ENCODE measurements at regions not wholly inside any gene's neighbourhood (a gene's known extent, or its start where the extent isn't known, plus 50 kb on each side); places are given as distances from the start of the nearest gene placed in this dataset.

- ChIA-PET CTCF (no interaction called here), POLR2A (no interaction called here)
- Histone ChIP-seq H3K4me3 (ENCODE audit: low read depth, low read length) (no peak overlapping the region), H3K27ac (ENCODE audit: low read depth, low read length) (no peak overlapping the region), H3K27me3 (ENCODE audit: control insufficient read depth, insufficient read depth, low read length) (no peaks in the 10 kb centered on the region), H3K9me3 (ENCODE audit: control insufficient read depth, insufficient read depth, low read length) (peaks cover 4% of the 10 kb centered on the region; the same call in 1 of the 2 replicates)
- TF ChIP-seq, protein P1, sequence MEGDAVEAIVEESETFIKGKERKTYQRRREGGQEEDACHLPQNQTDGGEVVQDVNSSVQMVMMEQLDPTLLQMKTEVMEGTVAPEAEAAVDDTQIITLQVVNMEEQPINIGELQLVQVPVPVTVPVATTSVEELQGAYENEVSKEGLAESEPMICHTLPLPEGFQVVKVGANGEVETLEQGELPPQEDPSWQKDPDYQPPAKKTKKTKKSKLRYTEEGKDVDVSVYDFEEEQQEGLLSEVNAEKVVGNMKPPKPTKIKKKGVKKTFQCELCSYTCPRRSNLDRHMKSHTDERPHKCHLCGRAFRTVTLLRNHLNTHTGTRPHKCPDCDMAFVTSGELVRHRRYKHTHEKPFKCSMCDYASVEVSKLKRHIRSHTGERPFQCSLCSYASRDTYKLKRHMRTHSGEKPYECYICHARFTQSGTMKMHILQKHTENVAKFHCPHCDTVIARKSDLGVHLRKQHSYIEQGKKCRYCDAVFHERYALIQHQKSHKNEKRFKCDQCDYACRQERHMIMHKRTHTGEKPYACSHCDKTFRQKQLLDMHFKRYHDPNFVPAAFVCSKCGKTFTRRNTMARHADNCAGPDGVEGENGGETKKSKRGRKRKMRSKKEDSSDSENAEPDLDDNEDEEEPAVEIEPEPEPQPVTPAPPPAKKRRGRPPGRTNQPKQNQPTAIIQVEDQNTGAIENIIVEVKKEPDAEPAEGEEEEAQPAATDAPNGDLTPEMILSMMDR (IDR thresholded peaks at IDR 0.05; ENCODE audit: low read depth, low read length) = no peak
- no peak for DNase-seq (ENCODE audit: low read depth, low spot score)
These were observed 412.4 kb downstream of the TXNL1 start for GRCh38 chr18:56226025-56226424.

DNA sequence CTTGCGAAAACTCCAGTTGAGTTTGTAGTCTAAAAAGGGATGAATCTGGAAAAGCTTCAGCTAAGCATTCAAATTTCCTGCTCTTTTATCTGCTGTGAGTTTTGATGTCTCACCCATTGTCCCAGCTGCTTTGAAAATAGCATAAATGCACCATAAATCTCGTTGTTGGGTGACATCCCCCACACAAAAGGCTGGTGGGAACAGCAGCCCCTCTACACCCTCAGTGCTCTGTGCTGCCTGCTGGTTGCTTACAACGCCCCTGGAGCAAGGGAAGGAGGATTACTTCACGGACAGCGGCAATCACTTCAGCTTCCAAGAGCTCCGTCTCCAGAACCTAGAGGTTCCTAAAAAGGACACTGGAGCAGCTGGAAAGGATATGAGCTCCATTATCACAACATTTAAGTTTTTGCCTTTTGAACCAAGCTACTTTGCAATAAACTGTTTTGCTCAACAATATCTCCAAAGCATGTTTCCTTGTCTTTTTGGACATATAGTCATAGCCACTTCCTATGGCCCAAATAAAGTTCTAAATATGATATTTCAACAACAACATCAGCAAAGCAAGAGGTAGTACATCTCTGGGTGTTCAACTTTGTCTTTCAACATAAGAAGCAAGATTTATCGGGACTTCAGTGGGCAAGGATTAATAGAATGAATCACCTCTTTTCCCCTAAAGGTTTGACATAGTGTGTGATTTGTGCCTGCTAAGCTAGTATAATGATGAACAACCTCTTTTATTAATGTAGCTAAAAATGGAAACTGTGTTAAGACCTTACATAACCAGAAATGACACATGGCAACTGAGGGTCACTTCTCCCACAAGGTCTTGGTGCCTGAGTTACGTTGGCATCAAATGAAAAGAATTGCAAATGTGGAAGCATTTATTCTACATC lies 413.5 kb downstream of the TXNL1 start:
- TF ChIP-seq, protein P1 (IDR thresholded peaks at IDR 0.05; ENCODE audit: low read depth, low read length) = no peak
- Histone ChIP-seq H3K27me3 (ENCODE audit: control insufficient read depth, insufficient read depth, low read length) (no peaks in the 10 kb centered on the region), H3K9me3 (ENCODE audit: control insufficient read depth, insufficient read depth, low read length) (no peaks in the 10 kb centered on the region), H3K4me3 (ENCODE audit: low read depth, low read length) (no peak overlapping the region), H3K27ac (ENCODE audit: low read depth, low read length) (no peak overlapping the region)
- CTCF ChIA-PET = no interaction called here
- POLR2A ChIA-PET = no interaction called here
- DNase-seq (ENCODE audit: low read depth, low spot score) = no peak

DNA sequence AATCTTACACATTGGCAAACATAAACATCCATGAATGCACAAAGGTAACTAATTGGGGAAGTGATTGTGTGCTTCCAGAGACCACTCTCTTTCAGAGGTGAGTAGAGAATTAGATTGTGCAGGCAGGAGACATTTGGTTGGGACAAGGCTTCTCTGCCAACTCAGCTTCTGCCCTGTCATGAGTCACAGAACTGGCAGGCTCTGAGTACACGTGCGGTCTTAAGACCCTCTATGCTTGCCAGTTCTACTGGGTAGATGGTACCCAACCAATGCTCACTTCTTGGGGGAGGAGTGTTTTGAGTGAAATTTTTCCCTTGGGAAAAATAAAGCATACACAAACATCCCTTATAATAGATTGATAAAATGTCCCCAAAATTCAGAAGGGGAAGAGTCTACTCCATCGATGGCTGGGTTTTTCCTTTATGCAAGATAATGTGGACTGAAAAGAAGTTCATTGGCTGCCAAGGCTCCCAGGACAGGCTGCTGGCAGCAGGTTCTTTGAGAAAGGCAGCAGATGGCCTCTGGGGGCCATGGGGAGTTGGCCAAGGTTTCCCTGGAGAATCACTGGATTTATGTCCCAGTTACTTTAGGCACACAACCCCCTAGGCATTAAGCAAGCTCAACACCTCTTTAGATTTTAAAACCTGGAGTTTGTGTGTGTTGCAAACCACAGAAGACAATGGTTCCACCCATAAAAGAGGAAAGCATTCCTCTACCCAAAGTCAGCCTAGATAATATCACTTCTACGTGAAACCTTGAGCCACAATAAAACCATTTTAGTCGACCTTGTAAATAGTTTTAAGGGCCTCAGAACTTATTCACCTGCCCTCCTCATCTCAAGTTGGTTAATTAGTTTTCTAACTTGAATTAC lies 417.0 kb downstream of the TXNL1 start:
- TF ChIP-seq, protein P1 (IDR thresholded peaks at IDR 0.05; ENCODE audit: low read depth, low read length) = no peak
- Histone ChIP-seq H3K4me3 (ENCODE audit: low read depth, low read length) (no peak overlapping the region), H3K27ac (ENCODE audit: low read depth, low read length) (no peak overlapping the region), H3K9me3 (ENCODE audit: control insufficient read depth, insufficient read depth, low read length) (no peaks in the 10 kb centered on the region), H3K27me3 (ENCODE audit: control insufficient read depth, insufficient read depth, low read length) (no peaks in the 10 kb centered on the region)
- ChIA-PET POLR2A (no interaction called here), CTCF (no interaction called here)
- DNase-seq (ENCODE audit: low read depth, low spot score) = no peak

DNA sequence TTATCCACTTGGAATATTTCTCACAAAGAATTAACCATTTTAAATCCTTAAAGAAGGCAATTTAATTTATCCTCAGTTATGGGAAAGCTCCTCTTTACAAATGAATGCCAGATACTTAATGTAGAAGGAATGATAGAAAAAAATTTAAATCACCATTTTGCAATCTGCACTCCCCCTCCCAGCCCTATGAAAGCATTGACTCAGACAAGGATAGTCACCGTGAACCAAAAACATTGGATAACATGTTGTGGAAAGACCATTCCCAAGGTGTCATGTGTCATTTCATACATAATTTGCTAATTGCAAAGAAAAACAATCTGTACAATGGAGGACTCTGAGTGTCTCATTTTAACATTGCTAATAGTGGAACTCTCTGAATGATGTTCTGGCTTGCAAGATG lies 421.0 kb downstream of the TXNL1 start:
- CTCF ChIA-PET = no interaction called here
- TF ChIP-seq, protein P1 (IDR thresholded peaks at IDR 0.05; ENCODE audit: low read depth, low read length) = no peak
- no peaks in the 10 kb centered on the region for H3K27me3 ChIP-seq (ENCODE audit: control insufficient read depth, insufficient read depth, low read length)
- POLR2A ChIA-PET = no interaction called here
- no peak overlapping the region for H3K27ac ChIP-seq (ENCODE audit: low read depth, low read length)
- H3K9me3 ChIP-seq (ENCODE audit: control insufficient read depth, insufficient read depth, low read length) = no peaks in the 10 kb centered on the region
- no peak overlapping the region for H3K4me3 ChIP-seq (ENCODE audit: low read depth, low read length)
- DNase-seq (ENCODE audit: low read depth, low spot score) = no peak

DNA sequence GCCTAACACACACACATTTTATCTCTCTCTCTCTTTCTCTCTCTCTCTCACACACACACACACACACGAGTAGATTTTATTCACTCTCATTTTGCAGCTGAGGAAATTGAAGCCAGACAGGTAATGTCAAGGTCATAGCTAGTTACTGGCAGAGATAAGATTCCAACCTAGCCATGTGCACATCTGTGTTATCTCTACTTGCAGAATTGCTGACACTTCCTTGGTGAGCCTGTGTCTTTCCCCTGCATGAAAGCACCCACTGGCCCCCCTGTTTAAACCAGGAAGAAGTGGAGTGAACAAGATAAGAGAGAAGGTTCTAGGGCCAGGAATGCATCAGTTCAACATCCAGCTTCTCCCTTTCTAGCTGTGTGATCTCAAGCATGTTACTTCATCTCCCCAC lies 423.7 kb downstream of the TXNL1 start:
- ChIA-PET CTCF (no interaction called here), POLR2A (no interaction called here)
- Histone ChIP-seq H3K4me3 (ENCODE audit: low read depth, low read length) (no peak overlapping the region), H3K27me3 (ENCODE audit: control insufficient read depth, insufficient read depth, low read length) (no peaks in the 10 kb centered on the region), H3K27ac (ENCODE audit: low read depth, low read length) (no peak overlapping the region), H3K9me3 (ENCODE audit: control insufficient read depth, insufficient read depth, low read length) (no peaks in the 10 kb centered on the region)
- no peak for DNase-seq (ENCODE audit: low read depth, low spot score)
- TF ChIP-seq, protein P1 (IDR thresholded peaks at IDR 0.05; ENCODE audit: low read depth, low read length) = no peak

All from AG04450 (cell line).